SK-N-MC (cell line): ENCODE measurements at regions not wholly inside any gene's neighbourhood (a gene's known extent, or its start where the extent isn't known, plus 50 kb on each side); places are given as distances from the start of the nearest gene placed in this dataset.

Experiments used
- EZH2 ChIP-seq: fragments of 200-600 bp; sonication (generic); IDR thresholded peaks from one replicate; pipeline ENCODE4 v1.6.1; 2017; ENCODE audit warnings: antibody characterized with exemption
- FOXP2 ChIP-seq: optimal IDR thresholded peaks from 2 replicates; pipeline ENCODE3; 2011; ENCODE audit warnings: mild to moderate bottlenecking, moderate library complexity; ENCODE audit not compliant: insufficient read depth; ENCODE audit errors: extremely low read length, control extremely low read depth
- POLR2AphosphoS5 ChIP-seq: IDR thresholded peaks from 2 replicates; pipeline ENCODE4 v1.6.1; 2012; ENCODE audit warnings: mild to moderate bottlenecking, low read depth, low read length, borderline replicate concordance

DNA sequence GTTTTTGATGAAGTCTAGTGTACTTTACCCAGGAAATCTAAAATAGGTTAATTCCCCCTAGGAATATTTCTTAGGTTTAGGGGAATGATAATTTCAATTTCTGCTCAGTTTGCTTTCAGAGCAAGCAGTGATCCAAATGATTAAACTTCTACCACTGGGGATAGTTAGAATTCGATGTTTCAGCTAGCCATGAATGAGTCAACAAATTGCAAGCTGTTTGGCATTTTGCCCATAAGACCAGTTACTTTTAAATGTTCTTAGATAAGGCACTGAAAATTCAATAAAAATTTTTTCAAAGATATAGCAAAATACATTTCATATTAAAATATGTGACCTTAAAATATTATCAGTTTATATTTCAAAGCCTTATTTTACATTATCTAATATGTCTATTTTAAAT, 993.6 kb downstream of the ARAP2 start:
- TF ChIP-seq POLR2AphosphoS5 (no peak), EZH2 (no peak), FOXP2 (no peak)
